ENCODE measurements at regions not wholly inside any gene's neighbourhood (a gene's known extent, or its start where the extent isn't known, plus 50 kb on each side); places are given as distances from the start of the nearest gene placed in this dataset.
"Not testable (repeated sequence)": the region's sequence is repeated elsewhere in the genome, so short reads cannot be mapped to it uniquely, and the experiment has no call there.

DNA sequence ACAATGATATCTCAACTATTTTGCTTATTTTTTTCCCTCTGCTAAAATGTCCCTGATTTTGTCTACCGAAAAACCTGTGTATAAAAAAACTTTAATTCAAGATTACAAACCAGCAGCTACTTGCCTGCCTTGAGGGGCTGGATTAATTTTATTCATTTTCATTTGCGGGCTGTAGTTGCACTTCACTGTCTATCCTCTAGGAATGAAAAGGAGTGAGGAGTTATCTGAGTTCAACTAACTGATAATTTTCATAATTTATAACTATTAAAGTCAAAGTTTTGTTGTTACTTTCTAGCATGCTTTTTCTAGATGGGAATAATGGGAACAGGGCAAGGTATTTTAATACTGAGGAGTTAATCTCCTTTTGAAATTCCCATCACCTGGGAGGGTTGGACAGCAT lies 50.3 kb upstream of the AGTPBP1 start:
- DNase-seq (ENCODE audit: low spot score); in situ Hi-C loops (cut with HindIII; ENCODE audit: low sequenced_read_pairs): not testable (repeated sequence)

DNA sequence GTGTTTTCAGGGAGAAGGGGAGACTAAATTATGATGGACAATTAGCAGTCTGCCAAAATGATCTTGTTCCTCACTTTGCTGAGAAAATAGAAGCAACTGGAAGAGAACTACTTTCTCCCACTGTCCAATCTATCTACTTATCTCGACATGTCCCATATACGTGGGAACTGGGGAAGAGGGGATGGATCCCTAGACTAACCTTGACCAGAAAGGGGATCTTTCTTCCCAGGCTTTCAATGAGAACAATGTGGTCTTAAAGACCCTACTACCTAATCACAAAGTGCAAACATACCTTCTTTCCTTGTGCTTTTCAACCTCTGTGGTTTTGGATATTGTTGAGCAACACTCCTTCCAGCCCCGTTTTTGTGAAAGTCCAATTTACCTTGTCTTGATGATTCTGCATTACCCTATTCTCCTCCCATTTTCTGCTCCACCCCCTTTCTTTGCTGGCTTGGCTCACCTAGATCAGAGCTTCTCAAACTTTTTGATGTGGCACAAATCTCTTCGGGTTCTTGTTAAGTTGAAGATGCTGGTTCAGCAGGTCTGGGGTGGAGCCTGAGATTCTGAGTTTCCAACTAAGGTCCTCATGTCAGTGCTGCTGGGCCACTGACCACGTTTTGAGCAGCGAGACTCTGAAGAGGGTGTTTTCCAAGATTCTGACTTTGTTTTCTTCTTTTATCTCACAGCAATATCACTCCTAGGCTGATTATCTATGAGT lies 61.4 kb upstream of the AGTPBP1 start:
- in situ Hi-C loops (cut with HindIII; ENCODE audit: low sequenced_read_pairs); DNase-seq (ENCODE audit: low spot score): not testable (repeated sequence)

GRCh38 chr9:85804847-85805133 lies 63.0 kb upstream of the AGTPBP1 start:
- in situ Hi-C loops (cut with HindIII; ENCODE audit: low sequenced_read_pairs); DNase-seq (ENCODE audit: low spot score): not testable (repeated sequence)

DNA sequence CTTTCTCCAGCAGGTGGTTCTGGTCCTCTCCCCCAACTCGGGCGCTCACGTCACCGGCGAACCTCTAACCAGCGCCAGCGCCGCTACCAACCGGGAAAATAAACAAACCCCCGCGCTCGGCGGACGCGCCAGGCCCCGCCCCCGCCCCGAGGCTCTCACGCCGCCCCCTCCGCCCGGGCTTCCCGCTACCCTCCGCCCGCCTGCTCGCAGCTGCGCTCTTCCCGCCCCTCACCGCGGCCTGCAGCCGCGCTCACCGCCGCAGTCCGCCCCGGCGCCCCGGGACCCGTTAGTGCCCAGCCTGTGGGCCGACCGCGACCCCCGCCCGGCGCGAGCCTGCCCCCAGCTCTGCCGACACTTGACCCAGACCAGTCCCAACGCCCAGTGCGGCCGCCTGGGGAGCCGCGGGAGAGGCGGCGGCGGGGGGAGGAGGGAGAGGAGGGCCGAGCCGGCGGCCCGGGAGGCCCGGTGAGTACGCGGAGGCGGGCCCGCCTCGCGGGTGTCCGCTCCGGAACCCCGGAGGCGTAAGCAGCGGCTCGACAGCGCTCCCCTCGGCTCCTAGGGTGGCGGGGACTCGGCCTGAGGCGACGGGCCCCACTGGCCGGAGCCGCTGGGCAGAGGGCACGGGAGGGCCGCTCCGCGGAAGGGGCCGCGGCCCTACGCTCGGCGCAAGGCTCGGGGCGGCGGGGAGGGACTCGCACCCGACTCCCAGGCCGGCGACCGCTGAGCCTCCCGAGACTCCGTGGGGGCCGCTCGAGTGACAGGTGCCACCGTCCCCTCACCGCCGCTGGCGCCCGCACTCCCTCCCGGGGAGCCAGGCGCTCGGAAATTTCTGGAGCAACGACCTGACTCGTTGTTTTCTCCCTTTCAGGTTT lies 63.6 kb upstream of the AGTPBP1 start:
- peak; percentile 80 for DNase-seq (ENCODE audit: low spot score)
- in situ Hi-C loops (cut with HindIII; ENCODE audit: low sequenced_read_pairs) = not testable (repeated sequence)

GRCh38 chr9:85808329-85808728 lies 66.6 kb upstream of the AGTPBP1 start:
- in situ Hi-C loops (cut with HindIII; ENCODE audit: low sequenced_read_pairs); DNase-seq (ENCODE audit: low spot score): not testable (repeated sequence)

DNA sequence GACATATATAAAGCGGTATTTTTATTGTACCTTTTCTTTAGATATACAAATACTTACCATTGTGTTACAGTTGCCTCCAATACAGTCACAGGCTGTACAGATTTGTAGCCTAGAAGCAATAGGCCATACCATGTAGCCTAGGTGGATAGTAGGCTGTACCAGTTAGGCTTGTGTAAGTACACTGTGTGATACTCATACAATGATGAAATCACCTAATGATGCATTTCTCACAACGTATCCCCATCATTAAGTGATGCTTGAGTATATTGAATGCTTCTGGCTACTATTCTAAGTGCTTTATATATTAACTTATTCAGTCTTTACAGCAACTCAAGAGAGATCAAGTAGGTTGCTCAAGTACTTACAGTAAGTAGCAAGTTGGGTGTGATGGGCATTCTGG lies 71.6 kb upstream of the AGTPBP1 start:
- in situ Hi-C loops (cut with HindIII; ENCODE audit: low sequenced_read_pairs); DNase-seq (ENCODE audit: low spot score): not testable (repeated sequence)

- in situ Hi-C loops (cut with HindIII; ENCODE audit: low sequenced_read_pairs); DNase-seq (ENCODE audit: low spot score): not testable (repeated sequence)
These were observed 73.0 kb upstream of the AGTPBP1 start for GRCh38 chr9:85814800-85815199.

- peak; percentile 32 for DNase-seq (ENCODE audit: low spot score)
- in situ Hi-C loops (cut with HindIII; ENCODE audit: low sequenced_read_pairs) = not testable (repeated sequence)
These were observed 77.2 kb upstream of the AGTPBP1 start for GRCh38 chr9:85818971-85819370.

- in situ Hi-C loops (cut with HindIII; ENCODE audit: low sequenced_read_pairs) = not testable (repeated sequence)
These were observed 78.8 kb upstream of the AGTPBP1 start for GRCh38 chr9:85820598-85820997.

GRCh38 chr9:85824949-85825348 lies 83.2 kb upstream of the AGTPBP1 start:
- in situ Hi-C loops (cut with HindIII; ENCODE audit: low sequenced_read_pairs); DNase-seq (ENCODE audit: low spot score): not testable (repeated sequence)

More at GRCh38 chr9:85820598-85820997, 78.8 kb upstream of the AGTPBP1 start:
- not testable (repeated sequence) for DNase-seq (ENCODE audit: low spot score)

DNA sequence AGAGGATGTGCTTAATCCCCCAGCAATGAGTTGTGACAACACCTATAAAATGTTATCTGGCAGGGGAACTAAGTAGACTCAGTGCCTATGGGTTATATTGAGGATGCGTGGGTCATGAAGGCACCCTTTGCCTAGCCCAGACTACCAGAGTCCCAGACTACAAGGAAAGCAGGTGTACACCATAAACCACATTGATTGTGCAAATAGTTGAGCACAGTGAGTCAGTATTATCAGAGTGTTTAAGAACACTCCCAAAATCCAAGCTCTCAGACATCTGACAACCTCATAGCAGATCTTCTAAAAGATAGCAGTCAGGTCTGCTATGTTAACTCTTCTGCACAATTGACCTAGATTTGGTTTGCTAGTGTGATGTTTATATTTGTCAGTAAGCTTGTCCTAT lies 92.8 kb upstream of the AGTPBP1 start:
- in situ Hi-C loops (cut with HindIII; ENCODE audit: low sequenced_read_pairs); DNase-seq (ENCODE audit: low spot score): not testable (repeated sequence)

DNA sequence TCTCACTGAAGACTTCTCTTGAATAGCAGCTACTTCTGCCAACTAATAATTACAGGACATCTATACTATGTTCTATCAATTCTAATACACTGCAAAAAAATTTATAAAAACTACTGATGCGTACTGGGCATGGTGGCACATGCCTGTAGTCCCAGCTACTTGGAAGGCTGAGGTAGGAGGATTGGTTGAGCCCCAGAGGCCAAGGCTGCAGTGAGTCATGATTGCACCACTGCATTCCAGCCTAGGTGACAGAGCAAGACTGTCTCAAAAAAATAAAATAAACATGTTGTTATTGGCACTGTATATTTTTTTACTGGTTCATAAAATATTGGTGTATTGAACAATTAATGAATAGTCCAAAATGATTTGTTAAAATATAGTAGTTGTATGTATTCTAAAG lies 97.0 kb upstream of the NAA35 start:
- DNase-seq (ENCODE audit: low spot score); in situ Hi-C loops (cut with HindIII; ENCODE audit: low sequenced_read_pairs): not testable (repeated sequence)

DNA sequence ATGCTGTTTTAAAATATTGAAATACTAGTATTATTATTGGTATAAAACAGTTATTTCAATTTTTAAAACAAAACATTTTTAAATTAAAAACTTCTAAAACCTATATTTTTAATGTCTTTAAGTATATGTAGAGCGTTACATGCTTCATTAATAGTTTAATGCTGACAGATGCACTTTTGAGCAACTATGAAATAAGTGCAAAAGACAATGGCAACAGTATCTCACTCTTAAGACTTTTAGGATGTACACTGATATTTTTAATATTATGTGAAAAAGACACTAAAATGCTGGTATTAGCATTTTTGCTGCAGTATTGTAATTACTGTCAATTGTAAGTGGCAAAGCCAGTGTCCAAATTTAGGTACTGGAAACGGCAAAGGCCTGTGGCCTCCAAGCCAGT lies 93.2 kb upstream of the NAA35 start:
- in situ Hi-C loops (cut with HindIII; ENCODE audit: low sequenced_read_pairs) = not testable (repeated sequence)

GRCh38 chr9:85858056-85858750 lies 82.7 kb upstream of the NAA35 start:
- in situ Hi-C loops (cut with HindIII; ENCODE audit: low sequenced_read_pairs) = no loop called here
- DNase-seq (ENCODE audit: low spot score) = no peak

More for the DNA sequence above, 93.2 kb upstream of the NAA35 start:
- not testable (repeated sequence) for DNase-seq (ENCODE audit: low spot score)

GRCh38 chr9:85859765-85860164 lies 81.2 kb upstream of the NAA35 start:
- in situ Hi-C loops (cut with HindIII; ENCODE audit: low sequenced_read_pairs) = no loop called here

DNA sequence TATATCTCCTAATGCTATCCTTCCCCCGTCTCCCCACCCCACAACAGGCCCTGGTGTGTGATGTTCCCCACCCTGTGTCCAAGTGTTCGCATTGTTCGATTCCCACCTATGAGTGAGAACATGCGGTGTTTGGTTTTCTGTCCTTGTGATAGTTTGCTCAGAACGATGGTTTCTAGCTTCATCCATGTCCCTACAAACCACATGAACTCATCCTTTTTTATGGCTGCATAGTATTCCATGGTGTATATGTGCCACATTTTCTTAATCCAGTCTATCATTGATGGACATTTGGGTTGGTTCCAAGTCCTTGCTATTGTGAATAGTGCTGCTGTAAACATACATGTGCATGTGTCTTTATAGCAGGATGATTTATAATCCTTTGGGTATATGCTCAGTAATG lies 79.1 kb upstream of the NAA35 start:
- DNase-seq (ENCODE audit: low spot score); in situ Hi-C loops (cut with HindIII; ENCODE audit: low sequenced_read_pairs): not testable (repeated sequence)

More at GRCh38 chr9:85859765-85860164, 81.2 kb upstream of the NAA35 start:
- DNase-seq (ENCODE audit: low spot score) = no peak

DNA sequence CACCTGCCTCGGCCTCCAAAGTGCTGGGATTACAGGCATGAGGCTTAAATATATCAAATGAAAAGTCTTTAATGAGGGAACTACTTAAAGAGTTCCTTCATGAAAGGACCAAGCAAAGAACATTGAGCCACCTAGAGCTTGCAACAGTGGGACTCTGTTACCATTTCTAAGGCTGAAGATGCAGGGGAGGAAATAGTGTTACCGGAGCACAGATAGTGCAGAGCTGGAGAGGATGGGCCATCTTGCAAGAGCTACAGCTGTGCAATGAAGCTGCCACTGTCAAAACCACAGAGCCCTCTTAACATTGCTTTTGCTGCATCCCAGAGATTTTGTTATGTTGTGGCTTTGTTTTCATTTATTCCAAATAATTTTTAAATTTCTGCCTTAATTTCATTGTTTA lies 77.1 kb upstream of the NAA35 start:
- no peak for DNase-seq (ENCODE audit: low spot score)
- in situ Hi-C loops (cut with HindIII; ENCODE audit: low sequenced_read_pairs) = no loop called here

- in situ Hi-C loops (cut with HindIII; ENCODE audit: low sequenced_read_pairs) = no loop called here
These were observed 69.9 kb upstream of the NAA35 start for GRCh38 chr9:85871008-85871407.

DNA sequence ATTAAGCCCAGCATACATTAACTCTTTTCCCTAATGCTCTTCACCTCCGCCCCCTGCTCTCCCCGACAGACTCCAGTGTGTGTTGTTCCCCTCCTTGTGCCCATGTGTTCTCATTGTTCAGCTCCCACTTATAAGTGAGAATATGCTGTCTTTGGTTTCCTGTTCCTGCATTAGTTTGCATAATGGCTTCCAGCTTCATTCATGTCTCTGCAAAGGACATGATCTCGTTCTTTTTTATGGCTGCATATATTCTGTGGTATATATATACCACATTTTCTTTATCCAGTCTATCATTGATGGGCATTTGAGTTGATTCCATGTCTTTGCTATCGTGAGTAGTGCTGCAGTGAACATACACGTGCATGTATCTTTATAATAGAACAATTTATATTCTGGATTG lies 69.3 kb upstream of the NAA35 start:
- in situ Hi-C loops (cut with HindIII; ENCODE audit: low sequenced_read_pairs); DNase-seq (ENCODE audit: low spot score): not testable (repeated sequence)

More at GRCh38 chr9:85871008-85871407, 69.9 kb upstream of the NAA35 start:
- no peak for DNase-seq (ENCODE audit: low spot score)

GRCh38 chr9:85872463-85872862 lies 68.5 kb upstream of the NAA35 start:
- no peak for DNase-seq (ENCODE audit: low spot score)
- in situ Hi-C loops (cut with HindIII; ENCODE audit: low sequenced_read_pairs) = no loop called here

All from G401 (cell line).